ENCODE measurements at regions not wholly inside any gene's neighbourhood (a gene's known extent, or its start where the extent isn't known, plus 50 kb on each side); places are given as distances from the start of the nearest gene placed in this dataset.

DNA sequence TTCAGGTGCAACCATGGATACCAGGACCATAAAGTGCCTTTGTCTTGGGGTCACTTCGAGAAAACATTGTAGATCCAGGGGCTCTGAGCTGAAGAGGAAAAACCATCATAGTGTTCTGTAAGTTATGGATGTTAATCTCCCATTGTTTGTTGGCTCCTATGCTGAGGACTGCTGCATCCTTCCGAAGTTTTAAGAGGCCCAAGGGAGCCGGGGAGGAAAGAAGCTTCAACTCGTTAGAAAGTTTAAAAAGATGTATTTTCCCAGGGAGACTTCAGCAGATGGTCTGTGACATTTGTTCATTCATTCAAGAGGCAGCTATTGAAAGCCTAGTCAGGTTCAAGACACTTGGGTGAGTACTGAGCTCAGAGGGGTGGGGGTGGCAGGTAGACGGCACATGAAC is 378.8 kb upstream of the TBX3 start:
- intact Hi-C loops (cut with DNase I; ENCODE audit: low total_unique reads): no loop called here
- Histone ChIP-seq H3K4me1 (no peaks in the 10 kb centered on the region), H3K27ac (no peak overlapping the region), H3K9me3 (no peaks in the 10 kb centered on the region), H3K4me3 (no peak overlapping the region), H3K36me3 (no peaks in the 10 kb centered on the region), H3K27me3 (no peaks in the 10 kb centered on the region)
- TF ChIP-seq POLR2A (IDR thresholded peaks at IDR 0.05): no peak
- TF ChIP-seq CTCF (IDR thresholded peaks at IDR 0.05): no peak
- TF ChIP-seq POLR2AphosphoS5 (IDR thresholded peaks at IDR 0.05): no peak
- DNase-seq (ENCODE audit: low spot score in 2 of 2): no peak

DNA sequence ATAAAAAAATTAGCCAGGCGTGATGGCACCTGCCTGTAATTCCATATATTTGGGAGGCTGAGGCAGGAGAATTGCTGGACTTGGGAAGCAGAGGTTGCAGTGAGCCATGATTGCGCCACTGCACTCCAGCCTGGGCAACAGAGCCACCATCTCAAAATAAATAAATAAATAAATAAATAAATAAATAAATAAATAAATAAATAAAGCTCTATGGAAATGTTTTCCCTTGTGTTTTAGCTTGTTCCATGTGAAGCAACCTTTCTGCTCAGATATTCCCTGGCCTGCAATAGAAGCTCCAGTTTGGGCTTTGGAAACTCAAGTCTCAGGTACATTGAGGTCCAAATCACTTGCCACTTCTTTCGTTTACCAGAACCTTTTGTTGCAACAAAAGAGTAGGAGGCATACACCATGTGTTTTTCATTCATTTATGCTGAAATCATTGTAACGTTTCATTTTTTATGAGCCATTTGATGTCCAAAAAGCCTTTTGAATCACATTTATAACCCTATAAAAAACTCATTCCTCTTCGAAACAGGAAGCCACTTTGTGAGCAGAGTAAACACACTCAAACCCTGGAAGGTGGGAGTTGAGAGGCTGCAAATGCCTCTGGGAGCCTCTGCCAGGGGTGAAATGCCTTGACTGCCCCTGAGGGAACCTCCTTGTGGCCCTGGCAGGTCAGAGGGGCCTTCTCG is 376.6 kb upstream of the TBX3 start:
- Histone ChIP-seq H3K27me3 (no peaks in the 10 kb centered on the region), H3K4me3 (no peak overlapping the region), H3K27ac (no peak overlapping the region), H3K36me3 (no peaks in the 10 kb centered on the region), H3K4me1 (no peaks in the 10 kb centered on the region), H3K9me3 (no peaks in the 10 kb centered on the region)
- intact Hi-C loops (cut with DNase I; ENCODE audit: low total_unique reads): no loop called here
- TF ChIP-seq POLR2A (IDR thresholded peaks at IDR 0.05) (no peak), POLR2AphosphoS5 (IDR thresholded peaks at IDR 0.05) (no peak), CTCF (IDR thresholded peaks at IDR 0.05) (no peak)
- DNase-seq (ENCODE audit: low spot score in 2 of 2): no peak

- intact Hi-C loops (cut with DNase I; ENCODE audit: low total_unique reads): no loop called here
- no peak for DNase-seq (ENCODE audit: low spot score in 2 of 2)
- H3K27me3 ChIP-seq: no peaks in the 10 kb centered on the region
- no peak overlapping the region for H3K27ac ChIP-seq
- H3K4me1 ChIP-seq: no peaks in the 10 kb centered on the region
- H3K4me3 ChIP-seq: no peak overlapping the region
- TF ChIP-seq POLR2A (IDR thresholded peaks at IDR 0.05) (no peak), CTCF (IDR thresholded peaks at IDR 0.05) (no peak), POLR2AphosphoS5 (IDR thresholded peaks at IDR 0.05) (no peak)
- no peaks in the 10 kb centered on the region for H3K36me3 ChIP-seq
- H3K9me3 ChIP-seq: no peaks in the 10 kb centered on the region
These were observed 373.5 kb upstream of the TBX3 start for GRCh38 chr12:115057445-115057844.

- TF ChIP-seq POLR2A (IDR thresholded peaks at IDR 0.05): no peak
- no peak for TF ChIP-seq POLR2AphosphoS5 (IDR thresholded peaks at IDR 0.05)
- TF ChIP-seq CTCF (IDR thresholded peaks at IDR 0.05): no peak
- DNase-seq (ENCODE audit: low spot score in 2 of 2): no peak
- H3K4me3 ChIP-seq: no peak overlapping the region
- H3K4me1 ChIP-seq: no peaks in the 10 kb centered on the region
- intact Hi-C loops (cut with DNase I; ENCODE audit: low total_unique reads): no loop called here
- H3K27ac ChIP-seq: no peak overlapping the region
- no peaks in the 10 kb centered on the region for H3K36me3 ChIP-seq
- H3K9me3 ChIP-seq: no peaks in the 10 kb centered on the region
- no peaks in the 10 kb centered on the region for H3K27me3 ChIP-seq
These were observed 367.4 kb upstream of the TBX3 start for GRCh38 chr12:115051378-115051777.

GRCh38 chr12:115049614-115050013 is 365.6 kb upstream of the TBX3 start:
- intact Hi-C loops (cut with DNase I; ENCODE audit: low total_unique reads): no loop called here

More at GRCh38 chr12:115049614-115050013, 365.6 kb upstream of the TBX3 start:
- Histone ChIP-seq H3K9me3 (no peaks in the 10 kb centered on the region), H3K27ac (no peak overlapping the region), H3K4me3 (no peak overlapping the region), H3K36me3 (no peaks in the 10 kb centered on the region), H3K4me1 (no peaks in the 10 kb centered on the region), H3K27me3 (no peaks in the 10 kb centered on the region)
- no peak for DNase-seq (ENCODE audit: low spot score in 2 of 2)
- TF ChIP-seq POLR2AphosphoS5 (IDR thresholded peaks at IDR 0.05): no peak
- no peak for TF ChIP-seq CTCF (IDR thresholded peaks at IDR 0.05)
- TF ChIP-seq POLR2A (IDR thresholded peaks at IDR 0.05): no peak
